GM18502 (cell line): ENCODE measurements at regions not wholly inside any gene's neighbourhood (a gene's known extent, or its start where the extent isn't known, plus 50 kb on each side); places are given as distances from the start of the nearest gene placed in this dataset.
A peak's percentile ranks its signal among the peaks of the same experiment; 100 is the strongest.

Source experiments
- ATAC-seq: cut with Tn5 transposase; IDR thresholded peaks from one replicate; pipeline ENCODE4 v1.9.1; 2021; ENCODE audit warnings: mild to moderate bottlenecking; ENCODE audit not compliant: unreplicated experiment, poor library complexity

- ATAC-seq = peak; percentile 59
Measured at GRCh38 chr9:36728651-36729520, 156.2 kb downstream of the MELK start.

- no peak for ATAC-seq
Measured at GRCh38 chr9:36729906-36730305, 157.2 kb downstream of the MELK start.

GRCh38 chr9:36730414-36730813 lies 157.7 kb downstream of the MELK start:
- no peak for ATAC-seq

DNA sequence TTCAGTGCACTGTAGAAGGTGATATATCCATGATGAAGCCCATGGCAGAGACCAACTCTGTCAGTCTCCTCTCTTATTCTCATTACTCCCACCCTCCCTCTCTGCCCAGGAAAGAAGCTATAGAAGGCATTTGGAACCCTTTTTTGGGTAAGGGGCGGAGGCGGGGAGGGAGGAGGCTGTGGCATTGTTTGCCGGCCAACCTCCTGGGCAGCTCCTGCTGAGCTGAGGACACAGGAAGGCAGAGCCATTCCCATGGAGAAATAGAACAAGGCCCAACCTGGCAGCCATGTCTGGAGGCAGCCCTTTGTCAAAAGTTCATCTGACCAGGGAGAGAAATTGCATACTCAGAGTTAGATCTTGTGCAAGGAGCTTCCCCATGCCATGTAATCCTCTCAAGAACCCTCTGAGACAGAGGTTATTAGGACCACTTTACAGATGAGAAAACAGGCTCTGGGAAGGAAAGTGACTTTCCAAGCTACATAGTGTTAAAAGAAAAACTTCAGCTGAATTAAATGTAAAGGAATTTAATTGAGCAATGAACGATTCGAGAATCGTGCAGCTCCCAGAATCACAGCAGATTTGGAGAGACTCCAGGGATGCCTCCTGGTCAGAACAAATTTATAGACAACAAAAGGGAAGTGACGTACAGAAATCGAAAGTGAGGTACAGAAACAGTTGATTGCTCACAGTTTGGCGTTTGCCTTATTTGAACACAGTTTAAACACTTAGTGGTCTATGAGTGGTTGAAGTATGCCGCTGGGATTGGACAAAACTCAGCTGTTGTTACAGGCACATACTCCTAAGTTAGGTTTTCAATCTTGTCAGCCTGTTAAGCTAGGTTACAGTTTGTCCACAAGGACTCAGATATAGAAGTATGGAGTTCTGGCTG lies 158.6 kb downstream of the MELK start:
- no peak for ATAC-seq

DNA sequence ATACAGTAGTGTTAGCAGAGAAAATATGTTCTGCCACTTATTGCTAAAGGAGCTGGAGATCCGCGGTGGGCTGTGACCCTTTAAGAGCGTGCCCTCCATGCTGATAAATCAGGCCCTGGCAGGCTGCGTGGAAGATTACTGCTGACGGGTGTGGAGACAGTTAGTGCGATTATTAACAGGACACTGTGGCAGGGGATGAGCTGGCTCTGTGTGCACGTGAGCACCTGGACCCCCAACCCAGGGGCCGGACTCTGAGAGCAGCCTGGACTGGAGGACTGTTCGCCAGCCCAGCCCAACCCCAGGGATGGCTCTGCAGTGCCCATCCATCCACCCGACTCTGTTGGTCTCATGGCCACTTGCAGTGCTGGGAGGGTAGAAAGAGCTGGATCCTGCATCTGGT lies 162.0 kb downstream of the MELK start:
- no peak for ATAC-seq

DNA sequence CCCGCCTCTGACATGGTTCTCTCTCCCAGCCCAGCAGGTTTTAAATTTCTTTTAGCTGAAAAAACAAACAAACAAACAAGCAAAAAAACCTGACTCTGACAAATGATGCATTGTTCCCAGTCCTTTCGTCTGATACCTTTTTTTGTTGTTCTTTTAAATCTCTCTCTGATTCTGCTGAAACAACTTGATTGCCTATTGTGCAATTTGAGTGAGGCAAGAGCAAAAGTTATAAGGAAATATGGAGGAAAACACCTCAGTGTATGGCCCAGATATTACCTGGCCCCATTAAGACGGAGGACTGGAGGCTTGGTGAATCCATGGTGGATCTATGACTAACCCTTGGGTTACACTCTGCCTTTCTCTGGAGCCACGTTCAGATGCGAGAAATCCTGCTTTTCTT lies 164.0 kb downstream of the MELK start:
- ATAC-seq = no peak

GRCh38 chr9:36738318-36738976 lies 165.8 kb downstream of the MELK start:
- ATAC-seq = no peak

DNA sequence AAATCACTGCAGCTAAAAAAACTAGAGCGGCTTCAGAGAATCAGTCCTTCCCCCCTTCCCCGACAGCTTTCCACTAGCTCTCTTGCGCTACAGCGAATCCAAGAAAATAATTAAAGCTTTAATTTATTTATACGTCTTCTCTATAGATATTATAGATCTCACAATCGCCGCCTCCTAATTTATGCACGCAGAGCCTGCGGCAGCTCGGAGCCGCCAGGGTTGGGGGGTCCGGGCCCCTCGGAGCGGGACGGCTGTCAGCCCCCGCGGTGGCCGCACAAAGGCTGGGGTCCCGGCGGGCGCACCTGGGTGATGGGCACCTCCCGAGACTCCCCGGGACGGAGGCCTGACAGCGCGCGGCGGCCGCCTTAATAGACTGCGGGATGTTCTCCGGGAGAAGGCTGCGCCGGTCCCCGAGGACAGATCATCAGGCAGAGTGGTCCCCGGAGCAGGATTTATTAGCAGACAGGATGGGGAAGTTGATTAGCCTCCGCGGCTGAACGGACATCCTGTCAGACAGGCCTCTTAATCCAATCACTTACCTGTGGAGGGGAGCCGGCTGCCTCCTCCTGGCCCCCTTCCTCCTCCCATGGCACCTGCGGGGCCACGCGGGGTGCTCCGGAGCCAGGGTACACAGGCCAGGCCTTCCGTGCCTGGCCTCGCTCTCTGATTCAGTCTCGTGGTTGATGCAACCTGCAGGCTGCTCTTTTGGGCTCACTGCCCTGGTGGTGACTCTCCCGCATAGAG lies 166.8 kb downstream of the MELK start:
- no peak for ATAC-seq

DNA sequence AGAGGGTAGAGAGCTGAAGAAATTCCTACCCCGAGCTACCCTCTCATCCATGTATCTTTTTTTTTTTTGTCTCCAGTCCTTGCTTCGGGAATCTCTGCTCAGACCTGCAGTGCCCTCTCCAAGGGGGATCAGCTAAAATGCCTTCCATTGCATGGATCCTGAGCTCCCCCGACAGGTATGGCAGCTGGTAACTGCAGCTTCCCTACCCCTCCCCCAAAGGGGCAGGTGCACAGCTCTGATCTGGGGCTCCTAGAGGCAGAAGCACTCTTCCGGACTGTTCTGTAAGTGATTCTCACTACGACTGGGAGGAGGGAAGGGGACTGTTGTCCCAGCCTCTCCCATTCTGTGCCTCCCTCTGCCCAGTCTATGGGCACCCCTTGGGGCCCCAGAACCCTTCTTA lies 169.6 kb downstream of the MELK start:
- no peak for ATAC-seq

GRCh38 chr9:36744678-36745077 lies 172.0 kb downstream of the MELK start:
- ATAC-seq = no peak

DNA sequence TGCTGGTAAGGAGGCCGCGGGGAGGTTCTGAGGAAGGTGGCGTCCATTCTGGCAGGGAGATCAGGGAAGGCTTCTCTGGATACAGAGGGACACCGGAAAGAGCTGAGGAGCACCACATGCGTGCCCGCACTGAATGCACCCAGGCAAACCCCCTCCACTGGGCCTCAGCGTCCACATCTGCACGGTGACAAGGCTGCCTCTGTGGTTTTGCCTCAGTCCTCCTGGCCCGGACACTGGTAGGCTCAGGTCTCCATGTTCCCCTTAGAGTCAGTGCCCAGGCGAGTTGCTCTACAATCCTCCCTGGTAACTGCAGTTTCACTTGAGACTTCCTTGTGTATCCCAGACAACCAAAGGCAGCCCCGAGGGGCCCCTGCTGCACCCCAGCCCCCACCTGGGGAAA lies 173.3 kb downstream of the MELK start:
- ATAC-seq = no peak

DNA sequence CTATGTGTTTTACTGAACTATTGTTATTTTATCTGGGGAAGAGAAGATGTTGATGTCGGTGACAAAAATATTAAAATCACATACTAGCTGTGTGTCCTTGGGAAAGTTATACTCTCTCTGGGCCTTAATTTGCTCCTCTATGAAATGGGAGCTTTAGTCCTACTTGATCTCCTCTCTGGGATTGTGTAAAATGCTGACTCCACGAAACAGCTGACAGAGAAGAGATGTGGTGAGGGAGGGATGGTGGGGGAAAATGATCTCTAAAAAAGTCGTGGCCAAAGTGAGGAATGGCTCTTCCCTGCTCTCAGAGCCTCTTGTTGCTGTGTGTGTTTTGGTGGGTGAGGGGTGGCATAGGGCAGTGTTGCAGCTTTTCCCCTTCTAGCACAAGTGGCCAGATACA lies 173.7 kb downstream of the MELK start:
- ATAC-seq = no peak

DNA sequence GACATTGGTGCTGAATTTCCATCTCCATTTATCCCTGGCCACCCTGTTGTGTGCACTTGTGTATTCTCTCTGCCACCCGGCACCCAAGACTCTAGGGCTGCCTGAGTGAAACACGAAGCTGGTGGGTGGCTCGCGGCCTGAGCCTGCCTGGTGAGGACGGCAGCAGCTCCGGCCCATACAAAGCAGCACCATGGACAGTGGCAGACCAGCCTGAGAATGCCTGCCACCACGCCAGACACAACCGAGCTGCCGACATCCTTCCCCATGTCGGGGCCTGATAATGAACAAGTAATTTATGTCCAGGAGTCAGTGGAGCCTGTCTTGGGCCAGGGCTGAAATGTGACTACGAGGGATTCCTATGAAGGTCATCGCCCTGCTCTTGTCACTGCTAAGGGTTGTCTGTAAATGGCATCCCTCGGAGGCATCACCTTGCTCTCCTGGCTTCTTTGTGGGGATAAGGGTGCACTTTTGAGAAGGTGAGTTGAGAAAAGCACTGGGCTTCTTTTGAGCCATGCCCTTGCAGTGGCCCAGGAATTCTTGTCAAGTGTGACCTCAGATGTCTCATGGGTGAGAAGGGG lies 175.7 kb downstream of the MELK start:
- ATAC-seq = no peak

GRCh38 chr9:36749461-36749860 lies 176.8 kb downstream of the MELK start:
- no peak for ATAC-seq

DNA sequence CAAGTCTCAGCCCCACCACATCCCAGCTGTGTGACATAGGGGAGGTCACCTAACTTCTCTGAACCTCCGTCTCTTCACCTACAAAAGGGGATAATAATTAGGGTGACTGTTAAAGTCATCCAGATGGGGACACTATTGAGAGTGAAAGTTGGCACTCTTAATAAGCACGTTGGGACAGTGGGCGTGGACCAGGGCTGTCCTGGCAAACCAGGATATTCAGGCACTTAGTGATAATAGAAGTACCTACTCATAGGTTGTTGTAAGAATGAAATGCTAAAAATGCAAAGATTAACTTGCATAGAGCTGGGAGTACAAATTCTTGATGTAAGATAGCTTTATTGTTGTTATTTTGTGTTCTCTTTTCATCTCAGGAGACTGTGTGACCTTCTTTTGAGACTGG lies 177.9 kb downstream of the MELK start:
- no peak for ATAC-seq

DNA sequence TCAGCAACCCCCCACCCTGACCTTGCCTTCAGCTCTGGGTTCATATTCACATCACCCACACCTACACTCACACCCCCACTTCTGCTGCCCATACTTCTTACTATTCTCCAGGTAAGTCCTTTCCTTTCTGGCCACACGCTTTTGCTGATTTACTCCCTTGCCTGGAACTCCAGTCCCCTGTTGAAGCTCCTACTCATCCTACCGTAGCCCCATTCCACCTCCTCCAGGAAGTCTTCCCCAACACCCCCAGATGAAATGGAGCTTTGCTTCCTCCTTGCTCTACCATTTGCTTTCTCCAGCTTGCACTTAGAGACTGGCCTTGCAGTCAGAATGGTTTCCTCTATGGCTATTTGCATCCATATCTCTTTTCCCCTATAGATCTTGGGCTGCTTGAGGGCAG lies 182.3 kb downstream of the MELK start:
- no peak for ATAC-seq

DNA sequence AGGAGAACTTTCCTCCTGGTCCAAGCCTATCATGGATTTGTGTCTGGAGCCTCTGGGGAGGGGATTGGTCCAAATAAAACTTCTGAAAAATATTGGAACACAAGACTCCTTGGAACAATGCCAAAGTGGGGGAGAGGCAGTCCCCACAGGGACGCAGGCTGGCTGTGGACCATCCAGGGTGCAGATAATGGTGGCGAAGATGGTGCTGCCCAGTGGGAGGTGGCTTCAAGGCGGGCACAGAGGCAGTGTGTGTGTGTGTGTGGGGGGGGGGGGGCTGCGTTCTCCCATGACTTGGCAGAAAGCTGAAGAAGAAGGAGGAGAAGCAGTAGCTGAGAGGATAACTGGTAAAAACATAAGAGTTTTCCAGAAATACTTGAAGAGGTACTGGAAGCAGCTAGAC lies 186.4 kb downstream of the MELK start:
- no peak for ATAC-seq

- ATAC-seq = no peak
Measured at GRCh38 chr9:36759976-36760375, 187.3 kb downstream of the MELK start.

- ATAC-seq = no peak
Measured at GRCh38 chr9:36760667-36761420, 188.1 kb downstream of the MELK start.
